HUES48 (cell line): ENCODE measurements at regions not wholly inside any gene's neighbourhood (a gene's known extent, or its start where the extent isn't known, plus 50 kb on each side); places are given as distances from the start of the nearest gene placed in this dataset.

Experiments used
- H3K27ac ChIP-seq: one replicate; pipeline ENCODE4 v1.7.0; 2013; ENCODE audit warnings: low read depth, low read length, inconsistent platforms
- H3K27me3 ChIP-seq: 2 replicates; pipeline ENCODE4 v1.6.1; 2013; ENCODE audit warnings: mild to moderate bottlenecking, low read length; ENCODE audit not compliant: control insufficient read depth, insufficient read depth
- H3K36me3 ChIP-seq: 2 replicates; pipeline ENCODE4 v1.6.1; 2013; ENCODE audit warnings: low read length; ENCODE audit not compliant: control insufficient read depth, insufficient read depth
- H3K4me1 ChIP-seq: 2 replicates; pipeline ENCODE4 v1.6.1; 2013; ENCODE audit warnings: mild to moderate bottlenecking, low read length; ENCODE audit not compliant: control insufficient read depth, insufficient read depth
- H3K4me3 ChIP-seq: 2 replicates; pipeline ENCODE4 v1.5.1; 2013; ENCODE audit warnings: mild to moderate bottlenecking, low read depth, low read length
- H3K9ac ChIP-seq: 2 replicates; pipeline ENCODE4 v1.6.1; 2013; ENCODE audit warnings: mild to moderate bottlenecking, low read depth, low read length, moderate library complexity
- H3K9me3 ChIP-seq: 2 replicates; pipeline ENCODE4 v1.6.1; 2013; ENCODE audit warnings: low read length; ENCODE audit not compliant: control insufficient read depth, insufficient read depth

DNA sequence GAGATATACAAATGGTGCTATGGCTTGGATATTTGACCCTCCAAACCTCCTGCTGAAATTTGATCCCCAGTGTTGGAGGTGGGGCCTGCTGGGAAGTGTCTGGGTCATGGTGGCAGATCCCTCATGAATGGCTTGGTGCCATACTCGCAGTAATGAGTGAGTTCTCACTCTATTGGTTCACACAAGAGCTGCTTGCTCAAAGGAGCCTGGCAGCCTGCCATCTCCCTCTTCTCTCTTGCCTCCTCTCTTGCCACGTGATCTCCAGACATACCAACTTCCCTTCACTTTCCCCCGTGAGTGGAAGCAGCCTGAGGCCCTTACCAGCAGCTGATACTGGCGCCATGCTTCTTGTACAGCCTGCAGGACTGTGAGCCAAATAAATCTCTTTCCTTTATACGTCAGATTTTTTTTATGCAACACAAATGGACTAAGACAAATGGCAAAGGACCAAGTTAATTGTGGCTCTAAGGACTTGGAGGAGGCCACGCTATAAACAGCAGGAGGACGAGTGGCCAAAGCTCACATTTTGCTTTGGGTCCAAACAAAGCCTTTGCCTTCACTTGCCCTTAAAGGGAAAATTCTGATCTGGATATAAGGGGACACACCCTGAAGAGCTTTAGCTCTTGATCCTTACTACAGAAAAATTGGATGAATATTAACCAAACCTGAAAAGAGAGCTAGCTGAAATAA is 214.7 kb downstream of the SS18 start:
- H3K4me3 ChIP-seq = no peak overlapping the region
- H3K9ac ChIP-seq = no peak overlapping the region
- no peak overlapping the region for H3K27ac ChIP-seq
- H3K9me3 ChIP-seq = no peaks in the 10 kb centered on the region
- H3K27me3 ChIP-seq = no peaks in the 10 kb centered on the region
- H3K4me1 ChIP-seq = no peaks in the 10 kb centered on the region
- H3K36me3 ChIP-seq = no peaks in the 10 kb centered on the region

DNA sequence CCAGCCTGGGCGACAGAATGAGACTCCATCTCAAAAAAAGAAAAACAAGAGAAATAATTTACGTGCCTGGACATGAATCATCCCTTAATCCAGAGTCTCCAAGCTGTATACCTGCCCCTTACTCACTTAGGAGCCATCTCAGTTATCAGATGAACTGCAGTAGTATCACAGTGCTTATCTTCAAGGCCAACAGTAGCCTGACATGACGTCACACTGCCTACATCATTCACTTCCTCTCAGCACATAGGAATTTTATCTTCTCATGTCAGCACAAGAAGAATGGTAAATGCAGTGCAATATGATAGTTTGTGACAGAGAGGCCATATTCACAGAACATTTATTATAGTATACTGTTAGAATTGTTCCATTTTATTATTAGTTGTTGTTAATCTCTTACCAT is 216.6 kb downstream of the SS18 start:
- Histone ChIP-seq H3K27me3 (no peaks in the 10 kb centered on the region), H3K27ac (no peak overlapping the region), H3K4me3 (no peak overlapping the region), H3K9ac (no peak overlapping the region), H3K9me3 (no peaks in the 10 kb centered on the region), H3K4me1 (no peaks in the 10 kb centered on the region), H3K36me3 (no peaks in the 10 kb centered on the region)

DNA sequence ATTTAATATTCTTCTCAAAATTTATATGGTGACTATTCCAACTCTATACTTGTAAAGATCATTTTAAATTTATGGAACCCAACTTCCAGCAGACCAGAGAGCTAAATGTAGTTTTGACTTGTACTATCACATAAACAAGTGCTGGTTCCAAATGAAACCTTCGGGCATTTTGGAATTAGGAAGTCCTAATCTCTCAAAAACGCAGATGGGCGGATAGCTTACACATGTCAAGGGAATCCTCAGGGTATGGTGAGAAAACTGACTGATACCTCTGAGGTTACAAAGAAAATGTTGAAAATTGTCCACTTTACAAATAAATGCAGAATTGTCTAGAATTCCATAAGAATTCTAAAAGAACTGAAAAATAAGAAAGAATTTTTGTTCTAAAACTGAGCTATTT is 224.1 kb downstream of the SS18 start:
- Histone ChIP-seq H3K27me3 (no peaks in the 10 kb centered on the region), H3K36me3 (no peaks in the 10 kb centered on the region), H3K9me3 (no peaks in the 10 kb centered on the region), H3K4me3 (no peak overlapping the region), H3K27ac (no peak overlapping the region), H3K9ac (no peak overlapping the region), H3K4me1 (no peaks in the 10 kb centered on the region)

DNA sequence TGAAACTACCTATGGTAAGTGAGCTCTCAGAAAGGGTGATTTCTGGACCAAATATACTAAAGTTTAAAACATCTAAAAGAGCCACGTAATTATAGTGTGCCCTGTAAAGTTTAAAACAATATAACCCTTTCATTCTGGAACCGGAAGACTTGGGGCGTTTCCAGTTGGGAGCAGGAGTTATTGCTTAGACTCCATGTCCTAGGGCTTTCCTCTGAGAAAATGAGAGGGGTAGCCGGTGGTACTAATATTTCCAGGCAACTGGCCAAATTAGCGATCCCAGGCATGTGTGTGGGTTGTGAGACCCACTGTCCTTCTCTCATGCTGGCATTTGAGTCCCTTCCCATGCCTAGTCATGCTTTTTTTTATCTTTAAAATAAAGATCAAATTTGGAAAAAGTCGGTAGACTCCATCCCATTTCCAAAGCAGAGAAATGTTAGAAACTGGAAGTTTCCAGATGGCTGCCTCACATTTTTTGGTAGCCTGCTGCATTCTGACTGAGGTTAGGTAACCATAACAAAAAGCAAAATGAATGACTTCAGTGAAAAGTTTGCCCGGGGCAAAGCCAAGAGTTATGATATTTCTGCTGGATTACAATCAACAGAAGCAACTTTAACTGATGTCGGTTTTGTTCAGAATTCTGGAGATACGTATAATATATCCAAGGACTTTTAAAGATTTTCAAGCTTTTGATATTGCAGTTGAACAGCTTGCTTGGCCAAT is 227.4 kb downstream of the SS18 start:
- H3K4me3 ChIP-seq = no peak overlapping the region
- no peaks in the 10 kb centered on the region for H3K4me1 ChIP-seq
- no peaks in the 10 kb centered on the region for H3K36me3 ChIP-seq
- H3K9me3 ChIP-seq = no peaks in the 10 kb centered on the region
- H3K27ac ChIP-seq = no peak overlapping the region
- no peak overlapping the region for H3K9ac ChIP-seq
- H3K27me3 ChIP-seq = no peaks in the 10 kb centered on the region

DNA sequence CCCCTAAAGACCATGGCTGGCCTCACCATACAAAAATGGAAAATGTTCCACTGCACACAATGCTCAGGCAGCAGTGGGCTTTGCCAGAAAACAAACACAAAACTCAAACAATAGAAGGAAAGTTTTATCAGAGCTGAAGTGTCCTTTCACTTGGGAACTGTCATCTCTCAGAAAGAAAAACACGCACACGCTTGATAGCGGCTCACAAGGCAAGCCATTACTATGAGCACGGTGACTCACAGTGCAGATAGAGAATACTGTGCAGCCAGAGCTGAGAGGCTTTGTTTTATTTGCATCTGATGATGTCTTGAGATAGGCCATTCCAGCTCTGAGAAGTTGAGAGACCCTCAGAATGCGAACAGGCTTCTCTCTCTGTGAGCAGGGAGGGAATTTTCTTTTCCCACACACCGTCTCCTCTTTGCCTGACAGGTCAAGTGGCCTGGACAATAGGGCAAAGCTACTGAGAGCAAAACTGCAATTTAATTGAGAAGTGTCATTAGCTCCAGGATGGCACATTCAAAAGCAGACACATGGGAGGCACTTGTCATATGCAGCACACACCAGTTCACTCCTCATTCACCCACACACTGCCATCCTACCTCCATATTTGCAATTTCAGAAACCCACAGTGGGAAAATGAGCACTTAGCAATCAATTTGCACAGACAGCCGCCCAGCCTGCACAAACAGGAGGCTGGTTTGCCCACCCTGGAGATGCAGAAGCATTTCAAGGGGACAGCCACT is 236.6 kb downstream of the SS18 start:
- Histone ChIP-seq H3K27ac (no peak overlapping the region), H3K27me3 (no peaks in the 10 kb centered on the region), H3K4me1 (no peaks in the 10 kb centered on the region), H3K36me3 (no peaks in the 10 kb centered on the region), H3K9me3 (no peaks in the 10 kb centered on the region), H3K9ac (no peak overlapping the region), H3K4me3 (no peak overlapping the region)

DNA sequence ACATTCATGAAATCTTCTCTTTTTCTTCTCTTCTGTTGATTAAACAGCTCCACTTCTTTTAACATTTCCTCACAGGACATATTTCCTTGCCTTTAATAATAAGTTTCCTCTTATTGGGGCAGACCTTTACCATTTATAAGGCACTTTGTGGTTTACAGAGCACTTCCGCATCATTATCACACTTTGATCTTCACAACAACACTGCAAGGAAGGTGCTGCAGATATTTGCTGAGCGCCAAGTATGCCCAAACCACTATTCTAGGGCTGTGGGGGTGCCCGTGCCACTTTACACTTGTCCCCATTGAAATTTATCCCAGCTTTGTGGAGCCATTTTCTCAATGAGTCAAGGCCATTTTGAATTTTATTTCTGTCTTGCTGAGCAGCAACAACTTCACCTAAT is 246.6 kb downstream of the SS18 start:
- no peak overlapping the region for H3K27ac ChIP-seq
- peaks cover 5% of the 10 kb centered on the region; the same call in 1 of the 2 replicates for H3K4me1 ChIP-seq
- H3K9me3 ChIP-seq = no peaks in the 10 kb centered on the region

DNA sequence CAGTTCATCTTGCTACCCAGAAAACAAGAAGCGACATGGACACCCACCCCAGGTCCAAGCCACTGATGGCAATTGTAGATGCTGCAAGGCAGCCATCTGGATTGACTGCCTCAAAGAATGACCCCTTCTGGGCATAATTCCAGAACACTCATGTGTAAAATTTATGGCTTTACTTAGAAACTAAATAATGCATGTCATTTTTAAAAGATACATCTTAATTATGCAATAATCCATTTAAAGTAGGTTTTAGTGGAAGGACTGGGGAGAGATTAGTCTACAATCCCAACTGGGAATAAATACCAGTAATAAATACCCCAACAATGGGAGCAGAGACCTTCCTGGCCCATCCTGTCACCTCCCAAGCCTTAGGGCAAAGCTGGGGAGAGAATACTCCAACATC is 247.7 kb downstream of the SS18 start:
- Histone ChIP-seq H3K4me3 (no peak overlapping the region), H3K36me3 (no peaks in the 10 kb centered on the region), H3K27me3 (no peaks in the 10 kb centered on the region), H3K27ac (no peak overlapping the region), H3K9ac (no peak overlapping the region), H3K4me1 (peaks cover 7% of the 10 kb centered on the region; the same call in 1 of the 2 replicates), H3K9me3 (no peaks in the 10 kb centered on the region)

More for the DNA sequence above, 246.6 kb downstream of the SS18 start:
- Histone ChIP-seq H3K4me3 (no peak overlapping the region), H3K36me3 (no peaks in the 10 kb centered on the region), H3K27me3 (no peaks in the 10 kb centered on the region), H3K9ac (no peak overlapping the region)

DNA sequence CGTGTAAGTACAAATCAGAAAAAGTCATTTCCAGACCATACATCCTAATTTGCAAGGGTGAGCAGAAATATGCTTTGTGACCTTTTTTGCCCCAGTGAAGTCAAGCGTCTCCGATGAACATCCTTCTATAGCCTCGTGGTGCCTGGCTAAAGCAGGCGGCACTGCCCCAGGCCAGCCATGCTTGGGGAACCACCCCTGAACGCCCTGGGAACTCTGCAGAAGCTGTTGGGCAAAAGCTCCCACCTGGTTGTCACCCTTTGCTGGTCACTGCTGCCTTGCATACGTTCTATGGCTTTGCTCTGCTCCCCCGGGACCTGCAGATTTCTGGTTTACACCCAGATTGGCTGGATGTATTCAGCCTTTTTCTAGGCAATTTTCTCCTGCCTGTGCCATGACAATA is 256.4 kb downstream of the SS18 start:
- Histone ChIP-seq H3K27me3 (no peaks in the 10 kb centered on the region), H3K9ac (no peak overlapping the region), H3K4me3 (no peak overlapping the region), H3K9me3 (no peaks in the 10 kb centered on the region), H3K27ac (no peak overlapping the region), H3K36me3 (no peaks in the 10 kb centered on the region), H3K4me1 (peaks cover 2% of the 10 kb centered on the region; the same call in 1 of the 2 replicates)

DNA sequence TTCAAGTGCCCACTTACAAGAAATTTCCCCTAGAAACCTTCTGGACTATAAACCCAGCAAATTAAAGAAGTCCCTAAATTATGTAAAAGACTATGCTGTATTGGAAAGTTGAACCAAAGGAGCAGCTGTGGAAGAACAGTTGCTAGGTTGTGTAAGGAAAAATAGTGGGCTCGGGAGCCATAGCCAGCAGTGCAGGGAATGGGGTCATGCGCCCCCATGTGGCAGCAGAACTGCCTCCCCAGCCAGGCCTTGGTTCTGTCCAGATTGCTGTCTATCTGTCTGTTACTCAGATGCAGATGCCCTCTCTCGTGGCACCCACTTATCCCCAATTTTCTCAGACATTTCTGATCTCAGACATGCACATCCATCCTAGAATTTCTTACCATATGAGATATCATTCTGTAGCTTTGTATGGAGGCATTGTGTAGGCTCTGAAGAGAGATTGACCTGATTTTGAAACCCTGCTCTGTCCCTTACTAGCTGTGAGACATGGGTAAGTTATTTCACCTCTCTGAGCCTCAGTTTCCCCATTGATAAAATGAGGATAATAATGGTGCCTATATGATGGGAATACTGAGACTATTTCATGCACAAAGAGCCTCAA is 258.3 kb downstream of the SS18 start:
- no peaks in the 10 kb centered on the region for H3K27me3 ChIP-seq
- H3K4me3 ChIP-seq = no peak overlapping the region
- no peak overlapping the region for H3K27ac ChIP-seq
- no peaks in the 10 kb centered on the region for H3K9me3 ChIP-seq
- peaks cover 6% of the 10 kb centered on the region; the same call in 1 of the 2 replicates for H3K4me1 ChIP-seq
- no peaks in the 10 kb centered on the region for H3K36me3 ChIP-seq
- H3K9ac ChIP-seq = no peak overlapping the region

DNA sequence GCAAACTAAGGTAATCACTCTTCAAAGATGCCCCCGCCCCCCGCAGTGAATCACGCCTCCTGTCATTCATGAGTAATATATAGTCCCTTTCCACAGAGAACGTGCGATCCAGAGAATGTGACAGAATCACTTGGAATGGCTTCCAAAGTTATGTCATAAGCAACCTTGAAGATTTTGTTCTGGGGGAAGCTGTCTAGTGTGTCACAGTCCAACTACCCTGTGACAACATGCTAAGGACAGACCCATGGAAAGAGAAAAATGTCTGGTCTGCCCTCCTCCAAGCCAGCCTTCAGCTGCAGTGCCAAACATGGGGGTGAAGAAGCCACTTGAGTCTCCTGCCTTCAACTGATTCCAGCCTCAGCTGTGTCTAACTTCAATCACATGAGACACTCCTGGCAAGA is 259.1 kb downstream of the SS18 start:
- no peaks in the 10 kb centered on the region for H3K27me3 ChIP-seq
- no peaks in the 10 kb centered on the region for H3K36me3 ChIP-seq
- H3K4me1 ChIP-seq = peaks cover 6% of the 10 kb centered on the region; the same call in 1 of the 2 replicates
- H3K4me3 ChIP-seq = no peak overlapping the region
- no peak overlapping the region for H3K27ac ChIP-seq
- H3K9me3 ChIP-seq = no peaks in the 10 kb centered on the region
- H3K9ac ChIP-seq = no peak overlapping the region
